HCT116 (cell line): ENCODE measurements at regions not wholly inside any gene's neighbourhood (a gene's known extent, or its start where the extent isn't known, plus 50 kb on each side); places are given as distances from the start of the nearest gene placed in this dataset.

Source experiments
- ATAC-seq: fragments of 200-7000 bp; cut with Tn5 transposase; 2 replicates; pipeline ENCODE4 v1.9.1; 2020; ENCODE audit warnings: mild to moderate bottlenecking, moderate library complexity
- BruUV-seq: library from RNA; stranded (reverse); fragments of 400-500 nt; replicated peaks from 2 replicates; lab custom pipeline; 2021; lab: Mats Ljungman, UMichigan
- CTCF ChIA-PET: fragments of 300-600 bp; sonication (Branson Sonifier 250); formaldehyde crosslinking; loops from one replicate; lab custom pipeline; 2021; ENCODE audit warnings: antibody characterized with exemption; lab: Charles Lee
- POLR2A ChIA-PET: fragments of 300-600, 350-600 bp; sonication (Branson Sonifier 250); formaldehyde crosslinking; loops from one replicate; lab custom pipeline; 2021; ENCODE audit warnings: antibody characterized with exemption; lab: Charles Lee
- RAD21 ChIA-PET, 2 experiments: fragments of 300-600 bp; sonication (Branson Sonifier 250); formaldehyde crosslinking; loops; one replicate each; lab custom pipeline; 2023; ENCODE audit warnings: low total read pairs in 2 of 2; ENCODE audit not compliant: uncharacterized antibody in 2 of 2, unreplicated experiment in 2 of 2, low non-redundant PET in 1 of 2; lab: Charles Lee
- DNase-seq: peaks from one replicate; pipeline ENCODE4 v3.0.0-alpha.2; 2010; ENCODE audit warnings: low read depth, low spot score
- H2AFZ ChIP-seq: fragments of 200-600 bp; shearing (Covaris generic), sonication (generic); 2 replicates; pipeline ENCODE4 v1.6.1; 2017; ENCODE audit warnings: low read depth, mixed run types, mixed read lengths, antibody characterized with exemption, low read length; ENCODE audit not compliant: poor library complexity, severe bottlenecking
- H3K27ac ChIP-seq: 2 replicates; pipeline ENCODE4 v1.5.1; 2012; ENCODE audit warnings: low read depth, low read length
- H3K27me3 ChIP-seq: fragments of 200-600 bp; sonication (generic); 2 replicates; pipeline ENCODE4 v1.6.1; 2016; ENCODE audit warnings: mixed run types, low read length, mixed read lengths; ENCODE audit not compliant: insufficient read depth
- H3K36me3 ChIP-seq, 2 experiments: fragments of 200-500 bp in 1 of 2; fragments of 200-600 bp in 1 of 2; sonication (Bioruptor generic) in 1 of 2; sonication (generic) in 1 of 2; 2 replicates each; pipeline versions ENCODE4 v1.5.1 to v1.6.1; 2014 to 2016; ENCODE audit warnings: low read length in 2 of 2, inconsistent platforms in 1 of 2, mixed read lengths in 1 of 2, mixed run types in 1 of 2; ENCODE audit not compliant: insufficient read depth in 2 of 2, control insufficient read depth in 1 of 2
- H3K4me1 ChIP-seq, 2 experiments: fragments of 200-600 bp in 1 of 2; sonication (generic) in 1 of 2; 2 replicates each; pipeline versions ENCODE4 v1.5.1 to v1.6.1; 2012 to 2017; ENCODE audit warnings: low read length in 2 of 2, inconsistent platforms in 1 of 2, mild to moderate bottlenecking in 1 of 2, mixed read lengths in 1 of 2, mixed run types in 1 of 2, moderate library complexity in 1 of 2; ENCODE audit not compliant: insufficient read depth in 2 of 2, control insufficient read depth in 1 of 2
- H3K4me2 ChIP-seq: fragments of 200-600 bp; sonication (generic); 2 replicates; pipeline ENCODE4 v1.6.1; 2017; ENCODE audit warnings: mixed run types, low read length, mixed read lengths
- H3K4me3 ChIP-seq, 2 experiments: fragments of 200-600 bp in 1 of 2; sonication (generic) in 1 of 2; replicated peaks in 1 of 2; 2 replicates each; pipeline ENCODE4 v1.5.1; 2011 to 2016; ENCODE audit warnings: low read length in 2 of 2, control low read depth in 1 of 2, low read depth in 1 of 2, mild to moderate bottlenecking in 1 of 2, mixed read lengths in 1 of 2, mixed run types in 1 of 2
- H3K79me2 ChIP-seq: fragments of 200-600 bp; sonication (generic); 2 replicates; pipeline ENCODE4 v1.6.1; 2017; ENCODE audit warnings: mild to moderate bottlenecking, mixed run types, low read length, moderate library complexity, mixed read lengths; ENCODE audit not compliant: insufficient read depth
- H3K9ac ChIP-seq: fragments of 200-600 bp; sonication (generic); 2 replicates; pipeline ENCODE4 v1.6.1; 2016; ENCODE audit warnings: low read length, mixed read lengths
- H3K9me2 ChIP-seq: fragments of 200-600 bp; sonication (generic), shearing (Covaris generic); 2 replicates; pipeline ENCODE4 v1.6.1; 2017; ENCODE audit warnings: mixed run types, mild to moderate bottlenecking, moderate library complexity; ENCODE audit not compliant: insufficient read depth
- H3K9me3 ChIP-seq, 2 experiments: fragments of 200-500 bp in 1 of 2; fragments of 200-600 bp in 1 of 2; sonication (Bioruptor generic) in 1 of 2; sonication (generic) in 1 of 2; 2 replicates each; pipeline ENCODE4 v1.6.1; 2014 to 2017; ENCODE audit warnings: low read length in 2 of 2, mixed read lengths in 2 of 2, inconsistent platforms in 1 of 2, low read depth in 1 of 2, mild to moderate bottlenecking in 1 of 2, mixed run types in 1 of 2, moderate library complexity in 1 of 2; ENCODE audit not compliant: control insufficient read depth in 1 of 2, insufficient read depth in 1 of 2
- H4K20me1 ChIP-seq: fragments of 200-600 bp; sonication (generic), shearing (Covaris generic); 2 replicates; pipeline ENCODE4 v1.6.1; 2017; ENCODE audit warnings: mixed run types, mild to moderate bottlenecking, moderate library complexity; ENCODE audit not compliant: insufficient read depth
- CBX3 ChIP-seq: IDR thresholded peaks from 2 replicates; pipeline ENCODE4 v1.6.1; 2012; ENCODE audit warnings: low read depth
- ELF1 ChIP-seq: IDR thresholded peaks from 2 replicates; pipeline ENCODE4 v1.6.1; 2012; ENCODE audit warnings: low read depth, borderline replicate concordance
- EZH2 ChIP-seq: fragments of 200-600 bp; sonication (generic); IDR thresholded peaks from 2 replicates; pipeline ENCODE4 v1.6.1; 2017; ENCODE audit warnings: antibody characterized with exemption, mixed run types
- FOSL1 ChIP-seq: IDR thresholded peaks from 2 replicates; pipeline ENCODE4 v1.6.1; 2012; ENCODE audit warnings: low read depth
- JUND ChIP-seq: IDR thresholded peaks from 2 replicates; pipeline ENCODE4 v1.6.1; 2012
- MAX ChIP-seq: IDR thresholded peaks from 2 replicates; pipeline ENCODE4 v1.6.1; 2012
- POLR2A ChIP-seq: IDR thresholded peaks from 2 replicates; pipeline ENCODE4 v1.7.0; 2011; ENCODE audit warnings: borderline replicate concordance; ENCODE audit not compliant: insufficient read depth, insufficient read length; ENCODE audit errors: extremely low read depth
- POLR2AphosphoS5 ChIP-seq: IDR thresholded peaks from 2 replicates; pipeline ENCODE4 v1.6.1; 2011; ENCODE audit warnings: mild to moderate bottlenecking, low read depth, low read length, moderate library complexity
- SIN3A ChIP-seq: IDR thresholded peaks from 2 replicates; pipeline ENCODE4 v1.6.1; 2012; ENCODE audit warnings: low read depth
- SP1 ChIP-seq: IDR thresholded peaks from 2 replicates; pipeline ENCODE4 v1.6.1; 2012; ENCODE audit warnings: low read depth
- SRF ChIP-seq: IDR thresholded peaks from 2 replicates; pipeline ENCODE4 v1.6.1; 2012; ENCODE audit warnings: low read depth
- TCF7L2 ChIP-seq: IDR thresholded peaks from 2 replicates; pipeline ENCODE4 v1.7.0; 2011; ENCODE audit warnings: borderline replicate concordance, inconsistent platforms; ENCODE audit not compliant: insufficient read depth, insufficient read length; ENCODE audit errors: extremely low read depth
- ZBTB33 ChIP-seq: IDR thresholded peaks from 2 replicates; pipeline ENCODE4 v1.6.1; 2011; ENCODE audit warnings: mild to moderate bottlenecking, low read length, moderate library complexity; ENCODE audit not compliant: insufficient replicate concordance; ENCODE audit errors: extremely low read depth
- ZFX ChIP-seq: fragments of 450-650 bp; IDR thresholded peaks from 2 replicates; pipeline ENCODE4 v1.6.1; 2017
- intact Hi-C: fragments of 100-400 bp; cut with micrococcal nuclease; formaldehyde crosslinking; loops from 2 replicates; pipeline ENCODE4 v1.10.0; 2022
- TF ChIP-seq, protein P1 (sequence below): IDR thresholded peaks from 2 replicates; pipeline ENCODE4 v1.6.1; 2012; ENCODE audit warnings: low read depth
- TF ChIP-seq, protein P2 (sequence below): IDR thresholded peaks from 2 replicates; pipeline ENCODE4 v1.6.1; 2012

DNA sequence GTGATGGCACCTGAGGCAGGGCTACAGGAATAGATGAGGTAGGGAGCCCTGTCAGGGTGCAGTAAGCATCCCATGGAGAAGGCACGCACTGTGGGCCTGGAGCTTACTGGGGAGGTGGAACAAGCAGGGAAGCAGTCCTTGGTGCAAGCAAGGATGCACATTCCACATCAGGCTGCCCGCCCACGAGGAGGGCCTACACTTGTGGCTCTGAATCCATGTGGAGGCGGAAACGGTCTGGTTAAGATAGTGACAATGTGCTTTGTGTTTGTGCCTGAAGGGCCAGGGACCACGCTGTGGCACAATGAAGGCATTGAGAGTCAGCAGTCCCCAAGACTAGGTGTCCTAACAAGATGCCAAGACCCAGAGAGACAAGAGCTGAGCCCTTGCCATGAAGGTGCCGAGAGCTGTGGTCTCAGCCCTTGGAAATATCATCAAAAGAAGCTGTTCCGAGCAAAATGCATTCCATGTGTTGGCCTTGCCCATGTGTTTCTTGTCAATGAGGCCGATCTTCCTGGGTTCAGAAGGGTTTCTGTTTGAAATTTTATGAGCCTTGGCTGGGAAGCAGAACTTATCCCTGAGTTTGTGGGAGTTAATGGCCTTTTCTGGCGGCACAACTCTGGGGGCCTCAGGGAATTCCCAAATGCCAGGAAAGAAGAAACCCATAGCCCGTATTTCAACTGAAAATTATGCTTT is 111.9 kb downstream of the NGF start:
- RAD21 ChIA-PET: no interaction called here
- H3K27me3 ChIP-seq: no peaks in the 10 kb centered on the region
- H4K20me1 ChIP-seq: no peaks in the 10 kb centered on the region
- TF ChIP-seq SP1: no peak
- no peak for TF ChIP-seq ZFX
- TF ChIP-seq, protein P1, sequence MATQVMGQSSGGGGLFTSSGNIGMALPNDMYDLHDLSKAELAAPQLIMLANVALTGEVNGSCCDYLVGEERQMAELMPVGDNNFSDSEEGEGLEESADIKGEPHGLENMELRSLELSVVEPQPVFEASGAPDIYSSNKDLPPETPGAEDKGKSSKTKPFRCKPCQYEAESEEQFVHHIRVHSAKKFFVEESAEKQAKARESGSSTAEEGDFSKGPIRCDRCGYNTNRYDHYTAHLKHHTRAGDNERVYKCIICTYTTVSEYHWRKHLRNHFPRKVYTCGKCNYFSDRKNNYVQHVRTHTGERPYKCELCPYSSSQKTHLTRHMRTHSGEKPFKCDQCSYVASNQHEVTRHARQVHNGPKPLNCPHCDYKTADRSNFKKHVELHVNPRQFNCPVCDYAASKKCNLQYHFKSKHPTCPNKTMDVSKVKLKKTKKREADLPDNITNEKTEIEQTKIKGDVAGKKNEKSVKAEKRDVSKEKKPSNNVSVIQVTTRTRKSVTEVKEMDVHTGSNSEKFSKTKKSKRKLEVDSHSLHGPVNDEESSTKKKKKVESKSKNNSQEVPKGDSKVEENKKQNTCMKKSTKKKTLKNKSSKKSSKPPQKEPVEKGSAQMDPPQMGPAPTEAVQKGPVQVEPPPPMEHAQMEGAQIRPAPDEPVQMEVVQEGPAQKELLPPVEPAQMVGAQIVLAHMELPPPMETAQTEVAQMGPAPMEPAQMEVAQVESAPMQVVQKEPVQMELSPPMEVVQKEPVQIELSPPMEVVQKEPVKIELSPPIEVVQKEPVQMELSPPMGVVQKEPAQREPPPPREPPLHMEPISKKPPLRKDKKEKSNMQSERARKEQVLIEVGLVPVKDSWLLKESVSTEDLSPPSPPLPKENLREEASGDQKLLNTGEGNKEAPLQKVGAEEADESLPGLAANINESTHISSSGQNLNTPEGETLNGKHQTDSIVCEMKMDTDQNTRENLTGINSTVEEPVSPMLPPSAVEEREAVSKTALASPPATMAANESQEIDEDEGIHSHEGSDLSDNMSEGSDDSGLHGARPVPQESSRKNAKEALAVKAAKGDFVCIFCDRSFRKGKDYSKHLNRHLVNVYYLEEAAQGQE: no peak
- TF ChIP-seq, protein P2, sequence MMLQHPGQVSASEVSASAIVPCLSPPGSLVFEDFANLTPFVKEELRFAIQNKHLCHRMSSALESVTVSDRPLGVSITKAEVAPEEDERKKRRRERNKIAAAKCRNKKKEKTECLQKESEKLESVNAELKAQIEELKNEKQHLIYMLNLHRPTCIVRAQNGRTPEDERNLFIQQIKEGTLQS: no peak
- TF ChIP-seq JUND: no peak
- no peak for TF ChIP-seq FOSL1
- TF ChIP-seq, all 23 proteins: peak for 0
- ChIA-PET POLR2A (no interaction called here), CTCF (no interaction called here)
- Histone ChIP-seq H3K4me2 (no peak overlapping the region), H3K4me1 (no peaks in the 10 kb centered on the region), H3K4me3 (no peak overlapping the region), H3K9ac (no peak overlapping the region), H3K9me2 (no peaks in the 10 kb centered on the region), H3K36me3 (no peaks in the 10 kb centered on the region), H3K27ac (no peak overlapping the region), H2AFZ (no peak overlapping the region), H3K9me3 (no peaks in the 10 kb centered on the region), H3K79me2 (no peaks in the 10 kb centered on the region)
- no peak for DNase-seq
- no TSS peak for BruUV-seq
- intact Hi-C loops: no loop called here
- no peak for ATAC-seq

DNA sequence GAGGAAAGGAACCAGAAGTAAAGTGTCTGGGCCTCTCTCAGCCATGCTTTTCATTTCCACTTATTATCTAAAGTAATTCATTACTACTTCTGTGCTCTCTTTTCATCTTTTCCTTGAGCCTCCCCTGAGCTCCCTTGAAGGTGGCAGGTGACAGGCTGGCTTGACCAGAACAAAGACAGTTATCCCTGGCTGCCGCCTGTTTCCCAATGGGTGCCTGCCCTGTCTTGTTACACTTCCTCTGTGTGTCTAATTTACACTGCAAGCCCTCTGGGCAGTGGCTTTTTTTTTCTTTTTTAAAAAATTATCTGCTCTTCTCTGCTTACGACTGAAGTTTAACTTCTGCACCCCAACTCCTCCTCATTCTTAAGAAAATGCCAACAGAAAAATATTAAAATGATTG is 113.4 kb downstream of the NGF start:
- no TSS peak for BruUV-seq
- H3K9ac ChIP-seq: no peak overlapping the region
- POLR2A ChIA-PET: no interaction called here
- DNase-seq: no peak
- H4K20me1 ChIP-seq: no peaks in the 10 kb centered on the region
- TF ChIP-seq SIN3A: no peak
- TF ChIP-seq POLR2A: no peak
- no peak for TF ChIP-seq POLR2AphosphoS5
- TF ChIP-seq TCF7L2: no peak
- no peak for TF ChIP-seq MAX
- no peak for TF ChIP-seq FOSL1
- TF ChIP-seq EZH2: no peak
- TF ChIP-seq ZFX: no peak
- TF ChIP-seq CBX3: no peak
- no peak for TF ChIP-seq ZBTB33
- no peak for TF ChIP-seq ELF1
- TF ChIP-seq SRF: no peak
- TF ChIP-seq SP1: no peak
- TF ChIP-seq, all 23 proteins: peak for 0
- intact Hi-C loops: no loop called here
- Histone ChIP-seq H3K4me1 (no peaks in the 10 kb centered on the region), H3K36me3 (no peaks in the 10 kb centered on the region), H3K79me2 (no peaks in the 10 kb centered on the region), H2AFZ (no peak overlapping the region), H3K27ac (no peak overlapping the region), H3K9me3 (no peaks in the 10 kb centered on the region), H3K9me2 (no peaks in the 10 kb centered on the region), H3K27me3 (no peaks in the 10 kb centered on the region), H3K4me2 (no peak overlapping the region), H3K4me3 (no peak overlapping the region)
- CTCF ChIA-PET: no interaction called here
- RAD21 ChIA-PET: no interaction called here
- no peak for ATAC-seq
